GM23248 (cell line): ENCODE measurements at regions not wholly inside any gene's neighbourhood (a gene's known extent, or its start where the extent isn't known, plus 50 kb on each side); places are given as distances from the start of the nearest gene placed in this dataset.

Experiments used
- EZH2 ChIP-seq: fragments of 200-600 bp; sonication (generic); IDR thresholded peaks from 2 replicates; pipeline ENCODE4 v1.6.1; 2018; ENCODE audit warnings: antibody characterized with exemption, mild to moderate bottlenecking; ENCODE audit not compliant: insufficient read depth, poor library complexity, severe bottlenecking
- EZH2phosphoT487 ChIP-seq: fragments of 200-600 bp; sonication (generic); IDR thresholded peaks from 2 replicates; pipeline ENCODE4 v1.6.1; 2018; ENCODE audit warnings: antibody characterized with exemption, moderate library complexity, mild to moderate bottlenecking, low read depth; ENCODE audit not compliant: insufficient read depth

DNA sequence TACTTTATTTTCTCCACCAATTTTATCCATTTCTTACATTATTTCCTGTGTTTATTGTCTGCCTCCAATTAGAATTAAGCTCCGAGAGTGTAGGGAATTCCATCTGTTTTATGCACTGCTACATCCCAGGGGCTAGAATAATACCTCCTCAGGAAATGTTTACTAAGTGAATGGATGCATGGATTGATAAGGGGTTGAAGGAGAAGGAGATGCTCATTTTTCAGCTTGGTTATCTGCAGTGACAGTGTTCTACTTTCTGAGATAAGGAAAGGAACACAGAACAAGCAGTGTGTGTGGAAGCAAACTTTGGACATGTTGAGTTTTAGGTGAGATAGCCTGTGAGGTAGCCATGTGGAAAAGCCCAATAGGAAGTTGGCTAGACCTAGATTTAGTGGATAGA is 164.6 kb upstream of the HMGA2 start:
- TF ChIP-seq EZH2 (no peak), EZH2phosphoT487 (no peak)
